OCI-LY7 (cell line): ENCODE measurements at regions not wholly inside any gene's neighbourhood (a gene's known extent, or its start where the extent isn't known, plus 50 kb on each side); places are given as distances from the start of the nearest gene placed in this dataset.

Experiments
- EZH2phosphoT487 ChIP-seq: fragments of 200-600 bp; sonication (generic); IDR thresholded peaks from 2 replicates; pipeline ENCODE4 v1.6.1; 2018; ENCODE audit warnings: low read depth, borderline replicate concordance, mild to moderate bottlenecking, mixed run types, antibody characterized with exemption, low read length, moderate library complexity, mixed read lengths
- TF ChIP-seq, protein P1 (sequence below): fragments of 200-600 bp; sonication (generic); conservative IDR thresholded peaks from 2 replicates; pipeline ENCODE4 v1.5.1; 2014; ENCODE audit warnings: mild to moderate bottlenecking, antibody characterized with exemption, low read length, moderate library complexity, mixed read lengths

DNA sequence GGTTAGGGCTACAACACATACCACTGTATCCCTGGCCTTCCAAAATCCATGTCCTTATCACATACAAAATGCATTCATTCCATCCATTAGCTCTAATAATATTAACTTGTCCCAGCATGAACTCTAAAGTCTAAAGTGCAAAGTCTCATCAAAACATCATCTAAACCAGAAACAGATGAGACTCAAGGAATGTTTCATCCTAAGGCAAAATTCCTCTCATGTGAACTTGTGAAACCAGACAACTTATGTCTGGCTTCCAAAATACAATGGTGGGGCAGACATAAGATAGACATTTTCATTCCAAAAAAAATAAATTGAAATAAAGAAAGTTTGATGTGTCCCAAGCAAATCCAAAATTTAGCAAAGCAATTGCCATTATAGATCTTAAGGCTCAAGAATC lies 257.4 kb downstream of the HTR1B start:
- TF ChIP-seq, protein P1, sequence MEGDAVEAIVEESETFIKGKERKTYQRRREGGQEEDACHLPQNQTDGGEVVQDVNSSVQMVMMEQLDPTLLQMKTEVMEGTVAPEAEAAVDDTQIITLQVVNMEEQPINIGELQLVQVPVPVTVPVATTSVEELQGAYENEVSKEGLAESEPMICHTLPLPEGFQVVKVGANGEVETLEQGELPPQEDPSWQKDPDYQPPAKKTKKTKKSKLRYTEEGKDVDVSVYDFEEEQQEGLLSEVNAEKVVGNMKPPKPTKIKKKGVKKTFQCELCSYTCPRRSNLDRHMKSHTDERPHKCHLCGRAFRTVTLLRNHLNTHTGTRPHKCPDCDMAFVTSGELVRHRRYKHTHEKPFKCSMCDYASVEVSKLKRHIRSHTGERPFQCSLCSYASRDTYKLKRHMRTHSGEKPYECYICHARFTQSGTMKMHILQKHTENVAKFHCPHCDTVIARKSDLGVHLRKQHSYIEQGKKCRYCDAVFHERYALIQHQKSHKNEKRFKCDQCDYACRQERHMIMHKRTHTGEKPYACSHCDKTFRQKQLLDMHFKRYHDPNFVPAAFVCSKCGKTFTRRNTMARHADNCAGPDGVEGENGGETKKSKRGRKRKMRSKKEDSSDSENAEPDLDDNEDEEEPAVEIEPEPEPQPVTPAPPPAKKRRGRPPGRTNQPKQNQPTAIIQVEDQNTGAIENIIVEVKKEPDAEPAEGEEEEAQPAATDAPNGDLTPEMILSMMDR, result no peak
- TF ChIP-seq EZH2phosphoT487, result no peak
